HG03097 (cell line): ENCODE measurements at regions not wholly inside any gene's neighbourhood (a gene's known extent, or its start where the extent isn't known, plus 50 kb on each side); places are given as distances from the start of the nearest gene placed in this dataset.

ENCODE experiments used
- ATAC-seq: cut with Tn5 transposase; IDR thresholded peaks from one replicate; pipeline ENCODE4 v1.9.1; 2021; ENCODE audit not compliant: unreplicated experiment, low FRiP score

- no peak for ATAC-seq
These were observed 226.9 kb upstream of the SMIM21 start for GRCh38 chr18:75654386-75654785.

GRCh38 chr18:75652528-75652927, 225.0 kb upstream of the SMIM21 start:
- ATAC-seq: no peak

GRCh38 chr18:75644871-75645270, 217.4 kb upstream of the SMIM21 start:
- no peak for ATAC-seq

- ATAC-seq: no peak
These were observed 215.6 kb upstream of the SMIM21 start for GRCh38 chr18:75643083-75643482.

GRCh38 chr18:75639472-75639831, 211.9 kb upstream of the SMIM21 start:
- ATAC-seq: no peak

GRCh38 chr18:75638776-75639471, 211.4 kb upstream of the SMIM21 start:
- ATAC-seq: no peak

- ATAC-seq: no peak
These were observed 210.8 kb upstream of the SMIM21 start for GRCh38 chr18:75638223-75638775.

GRCh38 chr18:75635096-75635495, 207.6 kb upstream of the SMIM21 start:
- no peak for ATAC-seq

GRCh38 chr18:75625966-75626365, 198.5 kb upstream of the SMIM21 start:
- ATAC-seq: no peak

GRCh38 chr18:75624869-75625268, 197.4 kb upstream of the SMIM21 start:
- ATAC-seq: no peak

- ATAC-seq: no peak
These were observed 194.3 kb upstream of the SMIM21 start for GRCh38 chr18:75621818-75622217.

- no peak for ATAC-seq
These were observed 190.6 kb upstream of the SMIM21 start for GRCh38 chr18:75618146-75618545.

GRCh38 chr18:75612456-75612855, 185.0 kb upstream of the SMIM21 start:
- no peak for ATAC-seq

GRCh38 chr18:75607701-75608100, 180.2 kb upstream of the SMIM21 start:
- ATAC-seq: no peak

- ATAC-seq: no peak
These were observed 165.0 kb upstream of the SMIM21 start for GRCh38 chr18:75592527-75592926.

- ATAC-seq: no peak
These were observed 160.9 kb upstream of the SMIM21 start for GRCh38 chr18:75588412-75588811.

GRCh38 chr18:75587131-75587530, 159.6 kb upstream of the SMIM21 start:
- no peak for ATAC-seq

GRCh38 chr18:75586130-75586889, 158.8 kb upstream of the SMIM21 start:
- ATAC-seq: no peak

- no peak for ATAC-seq
These were observed 155.4 kb upstream of the SMIM21 start for GRCh38 chr18:75582940-75583339.

- no peak for ATAC-seq
These were observed 154.9 kb upstream of the SMIM21 start for GRCh38 chr18:75582406-75582821.

GRCh38 chr18:75581336-75582131, 154.0 kb upstream of the SMIM21 start:
- ATAC-seq: no peak
